ENCODE measurements at regions not wholly inside any gene's neighbourhood (a gene's known extent, or its start where the extent isn't known, plus 50 kb on each side); places are given as distances from the start of the nearest gene placed in this dataset.

- no peak overlapping the region for H3K9ac ChIP-seq (ENCODE audit: low read length)
- no peak overlapping the region for H3K4me2 ChIP-seq (ENCODE audit: low read length)
- H3K4me1 ChIP-seq (ENCODE audit: control insufficient read depth in 1 of 2, insufficient read depth in 2 of 2, low read length in 2 of 2), result no peaks in the 10 kb centered on the region
- no peak for TF ChIP-seq MAX (IDR thresholded peaks at IDR 0.05)
- TF ChIP-seq POLR2AphosphoS5 (IDR thresholded peaks at IDR 0.05; ENCODE audit: low read depth, low read length), result no peak
- TF ChIP-seq TCF7L2 (IDR thresholded peaks at IDR 0.05; ENCODE audit: borderline replicate concordance, extremely low read depth, insufficient read depth, insufficient read length), result no peak
- no peak for TF ChIP-seq ATF3 (IDR thresholded peaks at IDR 0.05)
- no peak for TF ChIP-seq FOSL1 (IDR thresholded peaks at IDR 0.05; ENCODE audit: low read depth)
- TF ChIP-seq JUND (IDR thresholded peaks at IDR 0.05), result no peak
- TF ChIP-seq, protein P1, sequence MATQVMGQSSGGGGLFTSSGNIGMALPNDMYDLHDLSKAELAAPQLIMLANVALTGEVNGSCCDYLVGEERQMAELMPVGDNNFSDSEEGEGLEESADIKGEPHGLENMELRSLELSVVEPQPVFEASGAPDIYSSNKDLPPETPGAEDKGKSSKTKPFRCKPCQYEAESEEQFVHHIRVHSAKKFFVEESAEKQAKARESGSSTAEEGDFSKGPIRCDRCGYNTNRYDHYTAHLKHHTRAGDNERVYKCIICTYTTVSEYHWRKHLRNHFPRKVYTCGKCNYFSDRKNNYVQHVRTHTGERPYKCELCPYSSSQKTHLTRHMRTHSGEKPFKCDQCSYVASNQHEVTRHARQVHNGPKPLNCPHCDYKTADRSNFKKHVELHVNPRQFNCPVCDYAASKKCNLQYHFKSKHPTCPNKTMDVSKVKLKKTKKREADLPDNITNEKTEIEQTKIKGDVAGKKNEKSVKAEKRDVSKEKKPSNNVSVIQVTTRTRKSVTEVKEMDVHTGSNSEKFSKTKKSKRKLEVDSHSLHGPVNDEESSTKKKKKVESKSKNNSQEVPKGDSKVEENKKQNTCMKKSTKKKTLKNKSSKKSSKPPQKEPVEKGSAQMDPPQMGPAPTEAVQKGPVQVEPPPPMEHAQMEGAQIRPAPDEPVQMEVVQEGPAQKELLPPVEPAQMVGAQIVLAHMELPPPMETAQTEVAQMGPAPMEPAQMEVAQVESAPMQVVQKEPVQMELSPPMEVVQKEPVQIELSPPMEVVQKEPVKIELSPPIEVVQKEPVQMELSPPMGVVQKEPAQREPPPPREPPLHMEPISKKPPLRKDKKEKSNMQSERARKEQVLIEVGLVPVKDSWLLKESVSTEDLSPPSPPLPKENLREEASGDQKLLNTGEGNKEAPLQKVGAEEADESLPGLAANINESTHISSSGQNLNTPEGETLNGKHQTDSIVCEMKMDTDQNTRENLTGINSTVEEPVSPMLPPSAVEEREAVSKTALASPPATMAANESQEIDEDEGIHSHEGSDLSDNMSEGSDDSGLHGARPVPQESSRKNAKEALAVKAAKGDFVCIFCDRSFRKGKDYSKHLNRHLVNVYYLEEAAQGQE (IDR thresholded peaks at IDR 0.05; ENCODE audit: low read depth), result no peak
- TF ChIP-seq CBX3 (IDR thresholded peaks at IDR 0.05; ENCODE audit: low read depth), result peak; percentile 50; the same call in 1 of the 2 replicates
- CTCF ChIA-PET, result no interaction called here
- H2AFZ ChIP-seq (ENCODE audit: low read depth, low read length, poor library complexity, severe bottlenecking), result no peak overlapping the region
- no peak overlapping the region for H3K27ac ChIP-seq (ENCODE audit: low read depth, low read length)
- no peaks in the 10 kb centered on the region for H3K79me2 ChIP-seq (ENCODE audit: insufficient read depth, low read length)
- RAD21 ChIA-PET (ENCODE audit: low non-redundant PET in 1 of 2, low total read pairs in 2 of 2, uncharacterized antibody in 2 of 2, unreplicated experiment in 2 of 2), result no interaction called here
- POLR2A ChIA-PET, result no interaction called here
- ATAC-seq, result no peak
- peak; percentile 12 for DNase-seq (ENCODE audit: low read depth, low spot score)
- H3K4me3 ChIP-seq (replicated peaks in 1 of 2; ENCODE audit: low read depth in 1 of 2, low read length in 2 of 2), result no peak overlapping the region
- peaks cover 0 to 5% of the 10 kb centered on the region in 2 experiments; a peak in 2 of 4 replicates for H3K9me3 ChIP-seq (ENCODE audit: control insufficient read depth in 1 of 2, insufficient read depth in 1 of 2, low read depth in 1 of 2, low read length in 2 of 2)
- no peaks in the 10 kb centered on the region for H3K9me2 ChIP-seq (ENCODE audit: insufficient read depth)
- intact Hi-C loops (cut with micrococcal nuclease), result no loop called here
- H4K20me1 ChIP-seq (ENCODE audit: insufficient read depth), result no peaks in the 10 kb centered on the region
- H3K27me3 ChIP-seq (ENCODE audit: insufficient read depth, low read length), result no peaks in the 10 kb centered on the region
- no TSS peak for BruUV-seq (replicated peaks)
- no peaks in the 10 kb centered on the region for H3K36me3 ChIP-seq (ENCODE audit: control insufficient read depth in 1 of 2, insufficient read depth in 2 of 2, low read length in 2 of 2)
Measured at GRCh38 chr2:194383401-194383800, 1273.6 kb upstream of the SLC39A10 start.

Data from HCT116 (cell line).